OCI-LY1 (cell line): ENCODE measurements at regions not wholly inside any gene's neighbourhood (a gene's known extent, or its start where the extent isn't known, plus 50 kb on each side); places are given as distances from the start of the nearest gene placed in this dataset.

Experiments used
- H2AFZ ChIP-seq: fragments of 200-600 bp; sonication (generic), shearing (Covaris generic); 2 replicates; pipeline ENCODE4 v1.6.0; 2014; ENCODE audit warnings: antibody characterized with exemption, mild to moderate bottlenecking, low read length
- H3F3A ChIP-seq: fragments of 200-600 bp; sonication (generic), shearing (Covaris generic); 2 replicates; pipeline ENCODE4 v1.6.0; 2014; ENCODE audit warnings: mild to moderate bottlenecking, antibody characterized with exemption, low read length, moderate library complexity; ENCODE audit not compliant: insufficient read depth
- H3K27ac ChIP-seq: fragments of 200-600 bp; sonication (generic); 2 replicates; pipeline ENCODE4 v1.5.1; 2014; ENCODE audit warnings: low read length, mixed run types, mild to moderate bottlenecking, low read depth; ENCODE audit not compliant: poor library complexity, severe bottlenecking
- H3K27me3 ChIP-seq: fragments of 200-600 bp; sonication (generic); 2 replicates; pipeline ENCODE4 v1.6.0; 2014; ENCODE audit warnings: antibody characterized with exemption, mild to moderate bottlenecking, low read length, moderate library complexity; ENCODE audit not compliant: insufficient read depth
- H3K36me3 ChIP-seq: fragments of 200-600 bp; sonication (generic); 2 replicates; pipeline ENCODE4 v1.6.1; 2014; ENCODE audit warnings: mild to moderate bottlenecking, antibody characterized with exemption, low read length, moderate library complexity, mixed read lengths; ENCODE audit not compliant: insufficient read depth
- H3K4me1 ChIP-seq: fragments of 200-600 bp; sonication (generic); 2 replicates; pipeline ENCODE4 v1.5.1; 2014; ENCODE audit warnings: mild to moderate bottlenecking, low read length, moderate library complexity; ENCODE audit not compliant: insufficient read depth, severe bottlenecking
- H3K4me2 ChIP-seq: fragments of 200-600 bp; sonication (generic), shearing (Covaris generic); 2 replicates; pipeline ENCODE4 v1.6.1; 2014; ENCODE audit warnings: low read length
- H3K4me3 ChIP-seq: fragments of 200-600 bp; sonication (generic); 2 replicates; pipeline ENCODE4 v1.5.1; 2014; ENCODE audit warnings: low read length, low read depth, mild to moderate bottlenecking, mixed read lengths; ENCODE audit not compliant: poor library complexity, severe bottlenecking
- H3K79me2 ChIP-seq: fragments of 200-600 bp; shearing (Covaris generic); 2 replicates; pipeline ENCODE4 v1.6.1; 2016; ENCODE audit warnings: mixed run types, low read length, mixed read lengths; ENCODE audit not compliant: insufficient read depth
- H3K9ac ChIP-seq: fragments of 200-600 bp; sonication (generic), shearing (Covaris generic); 2 replicates; pipeline ENCODE4 v1.6.1; 2014; ENCODE audit warnings: mild to moderate bottlenecking, low read length, mixed read lengths
- H3K9me2 ChIP-seq: fragments of 200-600 bp; sonication (generic), shearing (Covaris generic); 2 replicates; pipeline ENCODE4 v1.6.1; 2014; ENCODE audit warnings: low read depth, mild to moderate bottlenecking, low read length, mixed read lengths
- H3K9me3 ChIP-seq: fragments of 200-600 bp; shearing (Covaris generic); 2 replicates; pipeline ENCODE4 v1.6.1; 2014; ENCODE audit warnings: low read length, mixed read lengths
- H4K20me1 ChIP-seq: fragments of 200-600 bp; sonication (generic), shearing (Covaris generic); 2 replicates; pipeline ENCODE4 v1.6.0; 2016; ENCODE audit warnings: mild to moderate bottlenecking, low read length; ENCODE audit not compliant: insufficient read depth
- CTCF ChIP-seq: fragments of 200-600 bp; sonication (generic), shearing (Covaris generic); IDR thresholded peaks from 2 replicates; pipeline ENCODE4 v1.5.1; 2017; ENCODE audit warnings: mild to moderate bottlenecking, antibody characterized with exemption, low read length, moderate library complexity, mixed read lengths
- EZH2 ChIP-seq: fragments of 200-600 bp; sonication (generic), shearing (Covaris generic); IDR thresholded peaks from 2 replicates; pipeline ENCODE4 v1.8.0; 2017; ENCODE audit warnings: borderline replicate concordance, mixed run types, mild to moderate bottlenecking, antibody characterized with exemption, low read length, moderate library complexity, mixed read lengths

- TF ChIP-seq EZH2 (no peak), CTCF (no peak)
Measured at GRCh38 chr5:25484391-25484790, 839.6 kb upstream of the CDH10 start.

GRCh38 chr5:25481463-25481862 is 836.7 kb upstream of the CDH10 start:
- Histone ChIP-seq H3K27ac (no peak overlapping the region), H3K9me2 (no peaks in the 10 kb centered on the region), H2AFZ (no peak overlapping the region), H3K9me3 (no peaks in the 10 kb centered on the region), H3K4me2 (no peak overlapping the region), H3K4me1 (no peaks in the 10 kb centered on the region), H3K36me3 (no peaks in the 10 kb centered on the region), H4K20me1 (no peaks in the 10 kb centered on the region), H3K4me3 (no peak overlapping the region), H3K79me2 (no peaks in the 10 kb centered on the region), H3F3A (no peaks in the 10 kb centered on the region), H3K27me3 (no peaks in the 10 kb centered on the region), H3K9ac (no peak overlapping the region)
- TF ChIP-seq EZH2 (no peak), CTCF (no peak)

More at GRCh38 chr5:25484391-25484790, 839.6 kb upstream of the CDH10 start:
- no peak overlapping the region for H3K4me2 ChIP-seq
- no peaks in the 10 kb centered on the region for H3K9me2 ChIP-seq
- H3K79me2 ChIP-seq: no peaks in the 10 kb centered on the region
- no peak overlapping the region for H3K4me3 ChIP-seq
- H3K9ac ChIP-seq: no peak overlapping the region
- no peaks in the 10 kb centered on the region for H3K9me3 ChIP-seq
- H3K4me1 ChIP-seq: no peaks in the 10 kb centered on the region
- no peaks in the 10 kb centered on the region for H3F3A ChIP-seq
- no peaks in the 10 kb centered on the region for H3K27me3 ChIP-seq
- no peak overlapping the region for H2AFZ ChIP-seq
- H4K20me1 ChIP-seq: no peaks in the 10 kb centered on the region
- no peaks in the 10 kb centered on the region for H3K36me3 ChIP-seq
- H3K27ac ChIP-seq: no peak overlapping the region

- Histone ChIP-seq H3K4me1 (no peaks in the 10 kb centered on the region), H4K20me1 (no peaks in the 10 kb centered on the region), H3K9me2 (no peaks in the 10 kb centered on the region), H3K27ac (no peak overlapping the region), H3K79me2 (no peaks in the 10 kb centered on the region), H3K4me3 (no peak overlapping the region), H3F3A (no peaks in the 10 kb centered on the region), H3K27me3 (no peaks in the 10 kb centered on the region), H2AFZ (no peak overlapping the region), H3K4me2 (no peak overlapping the region), H3K9ac (no peak overlapping the region), H3K9me3 (no peaks in the 10 kb centered on the region), H3K36me3 (no peaks in the 10 kb centered on the region)
- TF ChIP-seq EZH2 (no peak), CTCF (no peak)
Measured at GRCh38 chr5:25459082-25459481, 814.3 kb upstream of the CDH10 start.
